ENCODE measurements at regions not wholly inside any gene's neighbourhood (a gene's known extent, or its start where the extent isn't known, plus 50 kb on each side); places are given as distances from the start of the nearest gene placed in this dataset.
"Not testable (repeated sequence)": the region's sequence is repeated elsewhere in the genome, so short reads cannot be mapped to it uniquely, and the experiment has no call there.

DNA sequence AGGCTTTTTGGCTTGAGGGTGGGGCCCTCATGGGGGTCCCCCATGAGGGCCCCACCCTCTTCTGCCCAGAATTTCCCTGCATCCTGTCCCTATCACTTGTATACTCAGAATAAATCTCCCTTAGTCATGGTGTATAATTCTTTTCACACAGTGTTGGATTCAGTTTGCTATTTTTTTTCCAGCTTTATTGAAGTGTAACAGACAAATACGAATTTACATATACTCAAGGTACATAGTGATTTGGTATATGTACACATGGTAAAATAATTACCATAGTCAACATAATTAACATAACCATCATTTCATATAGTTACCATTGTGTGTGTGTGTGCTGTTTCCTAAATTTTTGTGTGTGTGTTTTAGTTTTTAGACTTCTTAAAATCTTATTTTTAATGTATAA, 289.4 kb downstream of the CNTNAP3B start:
- not testable (repeated sequence) for DNase-seq (ENCODE audit: low spot score)

DNA sequence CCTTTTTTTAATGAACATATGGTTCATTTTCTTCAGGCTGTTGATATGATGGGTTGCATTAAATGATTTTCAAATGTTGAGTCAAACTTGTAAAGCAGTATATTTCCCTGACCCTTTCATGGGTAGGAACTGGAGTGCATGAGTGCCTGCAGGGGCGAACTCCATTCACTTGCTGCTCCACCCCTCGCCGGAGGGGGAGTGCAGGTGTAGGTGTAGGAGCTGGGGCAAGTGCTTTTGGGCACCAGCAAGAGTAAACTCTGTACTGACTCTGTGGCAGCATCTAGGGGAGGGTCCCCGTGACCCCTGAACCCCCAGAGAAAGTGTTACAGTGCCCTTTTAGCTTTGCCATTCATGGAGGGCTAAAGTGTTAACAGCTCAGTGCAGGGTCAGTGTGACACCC, 290.3 kb downstream of the CNTNAP3B start:
- DNase-seq (ENCODE audit: low spot score), result not testable (repeated sequence)

DNA sequence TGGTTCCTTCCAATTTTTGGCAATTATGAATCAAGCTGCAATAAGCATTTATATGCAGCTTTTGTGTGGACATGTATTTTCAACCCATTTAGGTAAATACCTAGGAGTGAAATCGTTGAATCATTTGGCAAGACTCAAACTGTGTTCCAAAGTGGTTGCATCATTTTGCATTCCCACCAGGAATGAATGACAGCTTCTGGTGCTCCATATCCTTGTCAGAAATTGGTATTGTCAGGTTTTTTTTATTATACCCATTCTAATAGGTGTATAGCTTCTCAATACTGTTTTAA, 290.7 kb downstream of the CNTNAP3B start:
- not testable (repeated sequence) for DNase-seq (ENCODE audit: low spot score)

DNA sequence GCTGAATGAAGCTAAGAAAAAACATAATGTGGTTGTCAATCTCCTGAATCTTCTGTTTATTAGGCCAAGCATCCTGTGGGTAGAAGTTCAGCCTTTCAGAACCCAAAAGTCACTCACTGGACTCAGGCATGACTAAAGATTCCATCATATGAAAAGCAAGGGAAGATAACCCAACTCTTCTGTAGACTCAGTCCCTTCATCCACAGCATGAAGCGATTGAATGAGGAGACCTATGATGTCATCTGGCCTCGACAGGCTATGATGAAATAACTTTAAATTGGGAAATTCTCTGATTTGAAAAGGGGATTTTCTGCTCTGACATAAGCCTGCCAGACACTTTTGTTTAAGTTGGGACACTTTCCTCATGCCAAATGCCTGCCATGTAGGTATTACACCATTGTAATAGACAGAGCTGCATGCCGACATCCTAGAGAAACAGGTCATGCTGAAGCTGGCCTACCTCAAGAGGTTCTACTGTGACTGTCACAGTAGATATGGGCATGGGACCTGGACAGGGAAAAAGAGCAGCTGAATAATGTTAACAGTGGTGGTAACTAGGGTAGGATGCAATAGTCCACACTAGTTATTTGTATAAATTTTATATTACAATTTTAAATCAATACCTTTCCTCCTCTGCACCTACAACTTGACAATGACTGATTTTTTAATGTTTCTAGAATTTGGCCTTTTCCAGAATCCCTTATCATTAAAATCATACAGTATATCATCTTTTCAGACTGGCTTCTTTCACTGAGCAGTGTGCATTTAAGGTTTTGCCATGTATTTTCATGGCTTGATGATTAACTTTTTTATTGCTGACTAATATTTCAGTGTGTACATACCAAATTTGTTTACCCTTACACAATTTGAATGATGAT, 291.3 kb downstream of the CNTNAP3B start:
- not testable (repeated sequence) for DNase-seq (ENCODE audit: low spot score)

DNA sequence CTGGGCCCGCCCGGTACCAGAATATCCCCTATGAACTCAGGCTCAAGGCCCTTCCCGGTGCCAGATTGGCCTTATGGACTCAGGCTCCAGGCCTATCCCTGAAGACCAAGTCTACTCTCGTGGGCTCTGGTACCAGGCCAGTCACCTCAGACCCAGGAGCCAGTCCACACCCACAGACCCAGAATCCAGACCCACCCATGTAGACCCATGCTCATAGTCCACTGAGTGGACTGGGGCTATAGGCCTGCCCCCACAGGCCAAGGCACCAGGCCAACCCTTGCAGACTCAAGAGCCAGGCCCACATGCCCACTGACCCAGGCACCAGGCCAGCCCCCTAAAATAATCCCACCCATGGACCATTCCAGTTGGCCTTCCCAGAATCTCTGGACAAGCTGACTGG, 296.1 kb downstream of the CNTNAP3B start:
- DNase-seq (ENCODE audit: low spot score), result not testable (repeated sequence)

DNA sequence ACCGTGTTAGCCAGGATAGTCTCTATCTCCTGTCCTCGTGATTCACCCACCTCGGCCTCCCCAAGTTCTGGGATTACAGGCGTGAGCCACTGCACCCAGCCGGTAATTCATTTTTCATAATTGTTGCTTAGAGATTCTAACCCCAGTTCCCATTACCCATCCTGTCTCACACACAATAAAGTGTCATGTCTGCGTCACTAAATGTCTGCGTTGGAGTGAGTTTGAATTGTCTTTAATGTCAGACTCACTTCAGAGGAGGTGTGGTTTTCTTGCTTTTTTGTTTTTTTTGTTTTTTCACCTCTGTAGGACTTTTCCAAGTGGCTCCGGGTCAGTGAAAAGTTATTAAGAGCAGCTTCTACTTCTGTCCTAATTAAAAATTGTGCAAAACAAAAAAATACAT, 304.5 kb downstream of the CNTNAP3B start:
- not testable (repeated sequence) for DNase-seq (ENCODE audit: low spot score)

DNA sequence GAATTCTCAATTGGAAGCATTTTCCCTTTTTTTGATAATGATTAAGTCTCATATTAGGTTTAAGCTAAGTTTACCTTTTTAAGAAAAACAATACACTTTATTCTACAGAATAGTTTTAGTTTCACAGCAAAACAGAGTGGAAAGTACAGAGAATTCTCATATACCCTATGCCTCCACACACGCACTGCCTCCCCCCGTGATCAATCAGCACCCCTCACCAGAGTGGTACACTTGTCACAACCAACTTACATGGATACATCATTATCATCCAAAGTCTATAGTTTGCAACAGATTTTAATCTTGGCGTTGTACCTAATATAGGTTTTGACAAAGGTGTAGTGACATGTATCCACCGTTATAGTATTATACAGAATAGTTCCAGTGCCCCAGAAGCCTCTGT, 326.5 kb downstream of the CNTNAP3B start:
- not testable (repeated sequence) for DNase-seq (ENCODE audit: low spot score)

DNA sequence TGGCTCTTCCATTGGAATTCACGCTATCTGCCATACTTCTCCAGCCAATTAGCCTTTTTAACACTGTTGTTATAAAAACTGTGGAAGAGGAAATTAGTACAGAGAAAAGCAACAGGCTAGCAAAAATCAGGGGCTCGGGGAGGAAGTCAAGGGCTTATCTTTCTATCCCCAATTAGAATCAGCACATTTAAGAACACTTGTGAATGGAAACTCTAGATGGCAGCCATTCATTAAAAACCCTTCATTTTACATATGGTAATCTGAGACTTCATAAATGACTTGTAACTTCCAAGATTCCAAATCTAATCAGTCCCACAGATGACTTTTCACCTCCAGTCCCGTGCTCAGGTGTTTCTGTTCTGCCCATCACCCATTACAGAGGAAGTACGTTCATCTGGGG, 330.5 kb downstream of the CNTNAP3B start:
- DNase-seq (ENCODE audit: low spot score), result not testable (repeated sequence)

DNA sequence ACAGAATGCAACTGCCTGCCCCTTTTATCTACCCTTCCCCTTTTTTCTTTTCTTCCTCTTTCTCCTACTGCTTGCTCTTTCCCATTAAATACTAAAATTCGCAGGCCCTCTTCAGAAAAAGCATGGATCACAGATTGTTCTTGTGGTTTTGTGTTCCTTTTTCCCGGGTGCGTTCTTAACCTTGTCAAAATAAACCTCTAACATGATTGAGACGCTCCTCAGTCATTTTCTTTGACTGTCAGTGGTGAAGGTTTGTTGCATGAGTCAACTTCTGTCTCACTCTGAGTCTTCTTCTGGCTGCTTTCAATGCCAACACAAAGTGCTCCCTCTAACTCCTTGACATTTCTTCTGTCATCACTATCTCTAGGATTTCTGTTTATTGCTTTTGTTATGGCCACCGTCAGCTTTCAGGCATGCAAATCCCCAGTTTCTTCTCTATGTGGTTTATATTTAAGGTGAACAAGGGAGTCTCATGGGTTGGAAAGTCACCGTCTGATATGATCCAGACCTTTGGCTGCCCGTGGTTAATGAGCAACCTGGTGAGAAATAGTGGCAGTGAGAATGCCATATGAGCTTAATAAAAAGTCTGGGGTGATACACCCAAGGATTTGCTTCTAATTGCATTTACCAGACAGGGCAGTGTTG, 338.4 kb downstream of the CNTNAP3B start:
- DNase-seq (ENCODE audit: low spot score), result not testable (repeated sequence)

DNA sequence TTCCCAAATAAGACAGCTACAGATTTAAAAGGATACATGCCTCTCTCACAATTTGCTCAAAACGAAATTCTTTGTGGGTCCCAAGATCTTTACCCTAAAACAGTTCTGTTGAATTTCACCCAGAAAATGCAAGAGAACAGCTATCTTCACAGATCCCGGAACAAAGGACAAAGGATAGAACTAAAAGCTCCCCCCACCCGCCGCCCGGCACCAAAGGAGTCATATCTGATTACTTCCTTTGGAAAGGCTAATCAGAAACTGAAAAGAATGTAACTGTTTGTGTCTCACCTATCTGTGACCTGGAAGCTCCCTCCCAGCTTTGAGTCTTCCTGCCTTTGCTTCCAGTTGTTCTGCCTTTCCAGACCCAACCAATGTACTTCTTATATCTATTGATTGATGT, 339.2 kb downstream of the CNTNAP3B start:
- not testable (repeated sequence) for DNase-seq (ENCODE audit: low spot score)

DNA sequence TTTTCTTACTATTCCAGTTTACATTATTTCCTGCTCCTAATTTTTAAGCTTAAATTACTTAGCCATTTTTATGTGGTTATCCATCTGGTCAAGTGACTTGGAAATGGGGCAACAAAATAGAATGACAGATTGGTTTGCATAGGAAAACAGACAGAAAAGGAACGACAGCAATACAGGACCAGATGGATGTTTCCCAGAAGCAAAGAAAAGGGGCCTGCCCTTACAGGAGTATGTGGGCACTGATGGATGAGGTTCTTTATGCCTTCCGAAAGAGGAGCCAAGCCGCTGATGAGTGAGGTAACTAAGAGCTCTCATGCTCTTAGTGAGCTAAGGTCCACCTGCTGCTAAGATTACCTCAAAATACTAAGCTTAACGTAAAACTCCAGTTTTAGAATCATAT, 339.8 kb downstream of the CNTNAP3B start:
- DNase-seq (ENCODE audit: low spot score), result not testable (repeated sequence)

DNA sequence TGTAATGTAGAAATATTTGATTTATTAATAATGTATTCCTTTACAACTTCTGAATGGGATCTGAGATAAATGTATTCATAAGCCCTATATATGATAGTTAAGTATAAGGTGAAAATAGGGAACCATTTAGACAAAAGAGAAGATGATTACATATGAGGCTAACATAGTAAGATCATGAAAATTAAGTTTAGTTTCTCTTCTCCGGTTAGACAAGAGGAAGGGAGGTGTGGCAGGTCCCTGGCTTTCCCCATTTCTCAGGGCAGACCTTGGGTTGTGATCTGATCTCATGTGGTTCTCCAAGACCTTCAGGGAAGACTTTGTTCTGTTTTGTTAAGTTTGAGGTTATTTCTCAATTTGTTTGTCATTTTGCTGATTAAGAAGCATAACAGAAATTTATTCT, 341.3 kb downstream of the CNTNAP3B start:
- not testable (repeated sequence) for DNase-seq (ENCODE audit: low spot score)

DNA sequence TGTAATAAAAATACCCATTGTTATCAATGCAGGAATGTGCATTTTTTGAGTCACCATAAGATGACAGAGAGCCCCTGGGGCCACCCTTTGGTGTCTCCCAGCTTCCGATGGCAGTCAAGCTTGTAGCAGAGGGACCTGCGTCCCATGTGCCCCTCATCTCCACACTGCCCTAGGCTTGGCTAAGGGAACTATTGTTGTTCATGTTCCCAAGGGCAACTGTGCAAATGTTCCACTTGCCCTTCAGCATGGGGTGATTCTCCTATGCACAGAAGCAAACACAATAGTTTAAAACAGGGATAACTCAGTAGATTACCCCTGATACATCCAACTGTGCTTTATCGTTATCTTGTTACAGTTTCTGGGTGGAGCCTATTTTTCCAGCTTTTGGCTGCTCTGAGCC, 342.0 kb downstream of the CNTNAP3B start:
- not testable (repeated sequence) for DNase-seq (ENCODE audit: low spot score)

DNA sequence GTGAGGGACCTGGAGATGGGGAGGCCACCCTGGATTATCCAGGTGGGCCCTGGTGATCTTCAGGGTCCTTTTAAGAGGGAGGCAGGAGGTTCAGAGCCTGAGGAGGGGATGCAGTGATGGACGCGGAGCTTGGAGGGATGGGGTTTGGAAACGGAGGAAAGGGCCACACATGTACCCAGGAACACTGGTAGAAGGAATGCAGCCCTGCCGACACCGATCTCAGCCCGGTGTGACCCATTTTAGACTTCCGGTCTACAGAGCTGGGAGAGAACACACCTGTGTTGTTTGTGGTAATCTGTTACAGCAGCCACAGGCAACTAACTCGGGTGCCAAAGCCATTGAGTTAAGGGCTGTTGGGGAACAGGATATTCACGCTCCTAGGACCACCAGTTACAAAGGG, 345.2 kb downstream of the CNTNAP3B start:
- DNase-seq (ENCODE audit: low spot score), result not testable (repeated sequence)

DNA sequence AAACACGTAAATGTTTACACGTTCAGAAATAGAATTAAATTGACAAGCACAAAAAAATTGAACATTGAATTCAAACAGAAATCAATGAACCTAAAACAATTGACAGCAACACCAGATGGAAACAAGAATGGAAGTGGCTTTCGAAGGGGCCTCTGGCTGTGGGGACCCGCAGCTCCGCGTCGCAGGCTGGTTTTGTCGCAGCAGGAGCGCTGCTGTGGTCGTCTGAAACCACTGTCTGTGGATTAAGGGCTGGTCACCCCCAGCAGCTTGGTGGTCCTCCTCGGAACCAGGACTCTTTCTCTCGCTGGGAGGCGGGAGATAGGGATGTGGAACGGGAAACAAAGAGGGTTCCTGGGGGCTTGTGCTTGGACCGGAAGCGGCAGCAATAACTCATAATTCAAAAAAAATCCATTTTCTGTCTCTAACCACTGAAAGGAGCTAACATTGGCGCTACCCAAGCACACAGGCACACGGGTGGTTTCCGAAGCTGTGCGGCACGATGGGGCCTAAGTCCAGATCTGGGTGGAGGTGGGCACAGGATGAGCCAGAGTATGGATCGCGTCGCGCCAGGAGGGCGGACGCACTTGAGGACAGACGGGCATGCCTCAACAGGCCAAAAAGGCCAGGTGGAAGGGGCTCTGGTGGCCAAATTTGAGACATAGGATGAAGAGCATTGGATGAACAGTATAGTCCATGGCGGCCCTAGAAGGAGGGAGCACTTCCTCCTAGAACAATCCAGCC, 346.0 kb downstream of the CNTNAP3B start:
- DNase-seq (ENCODE audit: low spot score), result not testable (repeated sequence)

DNA sequence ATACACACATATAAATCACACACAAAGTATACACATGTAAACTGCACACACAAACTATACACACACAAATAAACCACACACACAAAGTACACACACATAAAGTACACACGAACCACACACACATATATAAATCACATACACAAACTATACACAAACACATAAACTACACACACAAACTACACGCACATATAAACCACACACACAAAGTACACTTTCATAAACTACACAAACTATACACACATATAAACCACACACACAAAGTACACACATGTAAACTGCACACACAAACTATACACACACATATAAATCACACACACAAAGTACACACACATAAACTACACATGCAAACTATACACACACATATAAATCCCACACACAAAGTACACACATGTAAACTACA, 347.3 kb downstream of the CNTNAP3B start:
- not testable (repeated sequence) for DNase-seq (ENCODE audit: low spot score)

DNA sequence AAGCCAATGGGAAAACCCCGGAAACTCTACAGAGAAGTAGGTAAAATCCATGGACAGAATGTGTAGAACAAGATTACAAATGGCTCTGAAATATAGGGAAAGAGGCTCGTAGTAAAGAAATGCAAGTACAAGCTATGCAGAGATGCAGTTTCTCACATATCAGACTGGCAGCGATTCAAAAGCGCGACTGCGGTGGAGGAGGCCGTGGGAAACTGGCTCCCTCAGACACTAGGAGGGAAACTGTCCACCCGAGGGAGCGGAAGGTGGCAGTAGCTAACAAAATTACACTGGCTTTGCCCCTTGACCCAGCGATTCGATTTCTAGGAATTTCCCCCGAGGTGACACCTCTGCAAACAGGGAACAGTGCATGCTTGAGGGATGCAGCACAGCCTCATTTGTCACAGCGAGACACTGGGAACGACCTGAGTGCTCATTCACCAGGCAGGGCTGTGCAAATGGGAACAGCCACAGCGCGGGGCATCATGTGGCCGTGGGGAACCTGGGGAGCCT, 349.3 kb downstream of the CNTNAP3B start:
- not testable (repeated sequence) for DNase-seq (ENCODE audit: low spot score)

DNA sequence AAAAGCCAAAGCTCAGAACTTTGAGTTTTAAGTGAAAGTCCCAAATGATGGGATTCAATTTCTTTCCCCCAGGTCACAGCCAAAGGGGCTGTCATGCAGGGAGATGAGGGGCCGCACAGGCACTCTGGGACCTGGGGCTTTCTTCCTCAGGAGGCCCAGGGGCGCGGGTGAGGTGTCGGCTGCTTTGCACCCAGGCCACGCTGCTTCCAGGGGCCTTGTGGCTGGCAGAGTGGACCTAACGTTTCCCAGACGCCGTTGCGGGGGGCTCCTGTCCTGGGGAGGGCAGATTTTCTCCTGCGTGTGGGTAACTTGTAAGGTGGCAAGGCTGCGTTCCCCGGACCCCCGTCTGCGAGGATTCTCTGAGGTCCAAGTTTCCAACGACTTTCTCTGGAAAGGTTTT, 350.0 kb downstream of the CNTNAP3B start:
- not testable (repeated sequence) for DNase-seq (ENCODE audit: low spot score)

DNA sequence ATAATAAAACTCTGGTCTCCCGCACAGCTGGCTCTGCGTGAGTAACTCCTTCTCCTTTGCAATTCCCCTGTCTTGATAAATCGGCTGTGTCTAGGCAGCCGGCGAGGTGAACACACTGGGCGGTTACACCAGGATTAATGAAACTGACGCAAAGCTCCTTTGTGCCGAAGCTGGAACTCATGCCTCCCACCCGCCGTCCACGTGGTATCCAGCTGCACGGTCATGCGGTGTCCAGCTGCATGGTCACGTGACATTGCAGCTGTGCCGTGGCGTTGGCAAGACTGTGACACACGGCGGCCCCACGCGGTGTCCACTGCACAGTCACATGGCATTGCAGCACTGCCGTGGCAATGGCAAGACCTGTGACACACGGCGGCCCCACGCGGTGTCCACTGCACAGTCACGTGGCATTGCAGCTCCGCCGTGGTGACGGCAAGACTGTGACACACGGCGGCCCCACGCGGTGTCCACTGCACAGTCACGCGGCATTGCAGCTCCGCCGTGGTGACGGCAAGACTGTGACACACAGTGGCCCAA, 350.6 kb downstream of the CNTNAP3B start:
- not testable (repeated sequence) for DNase-seq (ENCODE audit: low spot score)

DNA sequence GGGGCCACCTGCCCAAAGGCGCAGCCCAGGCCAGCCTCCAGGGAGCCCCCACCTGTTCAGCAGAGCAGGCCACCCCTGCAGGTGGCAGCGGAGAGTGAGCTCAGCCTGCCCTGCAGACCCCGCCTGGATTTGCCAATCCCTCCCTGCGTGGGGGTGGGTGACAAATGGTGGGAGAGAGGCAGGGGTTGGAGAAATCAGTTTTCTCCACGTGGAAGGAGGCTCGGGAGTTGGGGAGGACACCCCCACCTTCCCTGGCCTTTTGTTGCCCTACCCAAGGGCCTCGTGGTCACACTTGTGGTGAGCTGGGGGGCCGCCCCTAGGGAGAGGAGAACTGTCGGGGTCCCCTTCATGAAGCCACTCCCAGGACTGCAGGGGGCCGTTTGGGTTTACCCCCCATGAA, 351.7 kb downstream of the CNTNAP3B start:
- not testable (repeated sequence) for DNase-seq (ENCODE audit: low spot score)

DNA sequence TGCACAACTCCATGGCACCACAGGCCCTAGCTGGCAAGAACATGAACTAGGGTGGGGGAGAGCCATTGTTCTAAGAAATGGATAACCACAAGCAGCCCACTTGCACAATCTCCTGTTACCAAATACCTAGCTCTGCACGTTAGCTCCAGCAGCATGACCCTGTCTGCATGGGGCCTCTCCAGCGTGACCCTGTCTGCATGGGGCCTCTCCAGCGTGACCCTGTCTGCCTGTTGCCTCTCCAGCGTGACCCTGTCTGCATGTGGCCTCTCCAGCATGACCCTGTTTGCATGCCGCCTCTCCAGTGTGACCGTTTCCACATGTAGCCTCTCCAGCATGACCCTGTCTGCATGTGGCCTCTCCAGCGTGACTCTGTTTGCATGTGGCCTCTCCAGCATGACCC, 356.7 kb downstream of the CNTNAP3B start:
- DNase-seq (ENCODE audit: low spot score), result not testable (repeated sequence)

DNA sequence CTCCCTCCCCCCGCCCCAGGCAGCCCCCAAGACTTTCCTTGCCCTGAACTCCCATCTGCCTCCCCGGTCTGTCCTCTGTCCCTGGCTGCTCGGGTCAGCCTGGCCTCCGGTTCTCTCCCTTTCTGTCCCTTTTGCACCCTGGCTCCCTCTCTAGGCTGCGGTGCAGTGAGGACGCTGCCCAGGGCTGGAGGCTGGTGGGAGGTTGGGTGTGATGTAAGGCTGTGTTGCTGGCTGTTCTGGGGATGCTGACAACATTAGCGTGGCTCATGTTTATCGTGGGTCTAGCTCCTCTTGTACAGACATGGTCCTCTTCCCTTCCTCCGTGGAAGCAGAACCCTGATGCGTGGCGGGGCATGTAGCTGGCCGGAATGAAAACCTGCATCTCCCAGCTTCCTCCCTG, 357.5 kb downstream of the CNTNAP3B start:
- not testable (repeated sequence) for DNase-seq (ENCODE audit: low spot score)
